Psoas muscle (tissue), 7 donors: ENCODE measurements at regions not wholly inside any gene's neighbourhood (a gene's known extent, or its start where the extent isn't known, plus 50 kb on each side); places are given as distances from the start of the nearest gene placed in this dataset.
"Not testable (repeated sequence)": the region's sequence is repeated elsewhere in the genome, so short reads cannot be mapped to it uniquely, and the experiment has no call there.

Source experiments
- ATAC-seq, 4 donors: fragments of 200-7000 bp; cut with Tn5 transposase; one replicate each; pipeline ENCODE4 v1.9.1; 2020; ENCODE audit warnings: moderate library complexity in 3 of 4, mild to moderate bottlenecking in 2 of 4
- DNase-seq, 2 donors: peaks; one replicate each; pipeline ENCODE4 v3.0.0-alpha.2; 2020
- H3K27ac ChIP-seq: fragments of 200-600 bp; one replicate; pipeline ENCODE4 v1.8.0; 2022
- H3K27me3 ChIP-seq, 3 donors: fragments of 200-600 bp in 1 of 3; one replicate each; pipeline versions ENCODE4 v1.6.1 to v1.8.0; 2013 to 2022; ENCODE audit warnings: low read length in 2 of 3, mild to moderate bottlenecking in 2 of 3, moderate library complexity in 1 of 3; ENCODE audit not compliant: insufficient read depth in 3 of 3
- H3K36me3 ChIP-seq, 2 donors: fragments of 200-600 bp in 1 of 2; one replicate each; pipeline versions ENCODE4 v1.6.1 to v1.8.0; 2013 to 2022; ENCODE audit warnings: low read depth in 1 of 2, mild to moderate bottlenecking in 1 of 2, moderate library complexity in 1 of 2; ENCODE audit not compliant: insufficient read depth in 1 of 2
- H3K4me1 ChIP-seq: fragments of 200-600 bp; one replicate; pipeline ENCODE4 v1.8.0; 2022
- H3K4me3 ChIP-seq: fragments of 200-600 bp; one replicate; pipeline ENCODE4 v1.8.0; 2022; ENCODE audit warnings: mild to moderate bottlenecking
- H3K9me3 ChIP-seq: fragments of 200-600 bp; one replicate; pipeline ENCODE4 v1.8.0; 2022
- WGBS, 3 donors: extraction: QIAGEN DNeasy Blood & Tissue Kit; methylation state at CpG; one replicate each; pipeline versions ENCODE4 v1.1.6 to v1.1.7; 2013; 5-methylcytosine and 5-hydroxymethylcytosine counted together
- intact Hi-C, 2 donors: fragments of 100-400 bp; cut with DNase I; formaldehyde crosslinking; loops; one replicate each; pipeline versions ENCODE4 v1.11.0 to v1.14.2; 2022
- TF ChIP-seq, protein P1 (sequence below): fragments of 200-600 bp; IDR thresholded peaks from one replicate; pipeline ENCODE4 v1.8.0; 2022; ENCODE audit warnings: antibody characterized with exemption
- donor health status: healthy with polysubstance abuse.
- donor health status: DM: no; HTN: no; CAD: no; lungs with moderate emphysema.
- donor health status: Bipolar disorder and iron deficiency.
- donor health status: healthy.
- donor health status: DM: yes; HTN: yes; CAD: no.
- donor health status: DM: no; HTN: no; CAD: no.
- donor health status: DM: yes; HTN: yes; CAD: no.

DNA sequence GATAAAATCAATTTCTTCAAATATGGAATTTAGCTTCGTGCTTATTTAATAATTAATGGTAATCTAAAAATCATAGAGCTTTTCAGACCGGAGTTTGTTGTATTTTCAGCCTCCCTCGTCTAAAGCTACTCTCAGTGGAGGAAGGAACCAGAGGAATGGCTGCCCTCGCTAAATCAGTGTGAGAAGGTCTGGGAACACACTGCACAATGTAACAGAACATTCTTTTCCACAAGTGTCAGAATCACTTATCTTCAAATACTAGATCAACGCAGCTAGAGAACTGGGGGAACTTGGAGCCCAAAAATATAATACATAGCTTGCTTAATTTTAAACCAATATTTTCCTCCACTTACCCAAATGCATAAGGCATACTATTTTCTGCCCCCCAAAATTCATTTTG is 148.5 kb downstream of the MTERF1 start:
- intact Hi-C loops: no loop called here
- TF ChIP-seq, protein P1, sequence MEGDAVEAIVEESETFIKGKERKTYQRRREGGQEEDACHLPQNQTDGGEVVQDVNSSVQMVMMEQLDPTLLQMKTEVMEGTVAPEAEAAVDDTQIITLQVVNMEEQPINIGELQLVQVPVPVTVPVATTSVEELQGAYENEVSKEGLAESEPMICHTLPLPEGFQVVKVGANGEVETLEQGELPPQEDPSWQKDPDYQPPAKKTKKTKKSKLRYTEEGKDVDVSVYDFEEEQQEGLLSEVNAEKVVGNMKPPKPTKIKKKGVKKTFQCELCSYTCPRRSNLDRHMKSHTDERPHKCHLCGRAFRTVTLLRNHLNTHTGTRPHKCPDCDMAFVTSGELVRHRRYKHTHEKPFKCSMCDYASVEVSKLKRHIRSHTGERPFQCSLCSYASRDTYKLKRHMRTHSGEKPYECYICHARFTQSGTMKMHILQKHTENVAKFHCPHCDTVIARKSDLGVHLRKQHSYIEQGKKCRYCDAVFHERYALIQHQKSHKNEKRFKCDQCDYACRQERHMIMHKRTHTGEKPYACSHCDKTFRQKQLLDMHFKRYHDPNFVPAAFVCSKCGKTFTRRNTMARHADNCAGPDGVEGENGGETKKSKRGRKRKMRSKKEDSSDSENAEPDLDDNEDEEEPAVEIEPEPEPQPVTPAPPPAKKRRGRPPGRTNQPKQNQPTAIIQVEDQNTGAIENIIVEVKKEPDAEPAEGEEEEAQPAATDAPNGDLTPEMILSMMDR: no peak
- H3K36me3 ChIP-seq: no peaks in the 10 kb centered on the region
- 69 to 72% (median 71%) methylated on average over 5 of the region's 5 CpGs for WGBS, 3 donors
- DNase-seq (no peak), ATAC-seq (no peak)
- H3K4me3 ChIP-seq: no peak overlapping the region
- no peak overlapping the region for H3K27ac ChIP-seq
- no peaks in the 10 kb centered on the region for H3K9me3 ChIP-seq
- no peaks in the 10 kb centered on the region for H3K27me3 ChIP-seq
- no peaks in the 10 kb centered on the region for H3K4me1 ChIP-seq

DNA sequence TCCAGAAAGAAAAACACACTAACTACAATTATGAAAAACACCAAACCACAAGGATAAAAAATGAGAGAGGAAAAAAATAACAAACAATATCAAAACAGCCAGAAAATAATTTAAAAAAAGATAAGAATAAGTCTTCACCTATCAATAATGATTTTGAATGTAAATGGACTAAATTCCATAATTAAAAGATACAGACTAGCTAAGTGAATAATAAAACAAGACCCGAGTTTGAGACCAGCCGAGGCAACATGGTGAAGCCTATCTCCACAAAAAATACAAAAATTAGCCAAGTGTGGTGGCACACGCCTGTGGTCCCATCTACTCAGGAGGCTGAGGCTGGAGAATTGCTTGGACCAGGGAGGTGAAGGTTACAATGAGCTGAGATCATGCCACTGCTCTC is 131.1 kb downstream of the MTERF1 start:
- Histone ChIP-seq H3K36me3 (no peaks in the 10 kb centered on the region), H3K27ac (no peak overlapping the region), H3K27me3 (no peaks in the 10 kb centered on the region), H3K9me3 (peaks cover 12% of the 10 kb centered on the region), H3K4me3 (no peak overlapping the region), H3K4me1 (no peaks in the 10 kb centered on the region)
- DNase-seq (no peak), ATAC-seq (no peak)
- intact Hi-C loops: no loop called here
- TF ChIP-seq, protein P1: no peak
- WGBS, 3 donors: 87 to 96% (median 94%) methylated on average over 3 of the region's 3 CpGs

DNA sequence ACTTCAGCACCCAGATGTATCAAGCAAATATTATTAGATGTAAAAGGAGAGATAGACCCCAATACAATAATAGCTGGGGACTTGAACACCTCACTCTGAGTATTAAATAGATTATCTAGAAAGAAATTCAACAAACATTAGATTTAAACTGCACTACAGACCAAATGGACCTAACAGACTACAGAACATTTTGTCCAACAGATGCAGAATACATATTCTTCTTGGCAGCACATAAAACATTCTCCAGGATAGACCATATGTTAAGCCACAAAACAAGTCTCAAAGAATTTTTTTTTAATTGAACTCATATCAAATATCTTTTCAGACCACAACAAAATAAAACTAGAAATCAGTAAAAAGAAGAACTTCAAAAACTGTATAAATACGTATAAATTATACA is 130.4 kb downstream of the MTERF1 start:
- Histone ChIP-seq H3K4me3 (no peak overlapping the region), H3K9me3 (peaks cover 12% of the 10 kb centered on the region), H3K36me3 (no peaks in the 10 kb centered on the region), H3K4me1 (no peaks in the 10 kb centered on the region), H3K27ac (no peak overlapping the region), H3K27me3 (no peaks in the 10 kb centered on the region)
- DNase-seq (no peak), ATAC-seq (no peak)
- WGBS, 3 donors: 93 to 98% (median 95%) methylated on average over 1 of the region's 1 CpG
- TF ChIP-seq, protein P1: no peak
- intact Hi-C loops: no loop called here

DNA sequence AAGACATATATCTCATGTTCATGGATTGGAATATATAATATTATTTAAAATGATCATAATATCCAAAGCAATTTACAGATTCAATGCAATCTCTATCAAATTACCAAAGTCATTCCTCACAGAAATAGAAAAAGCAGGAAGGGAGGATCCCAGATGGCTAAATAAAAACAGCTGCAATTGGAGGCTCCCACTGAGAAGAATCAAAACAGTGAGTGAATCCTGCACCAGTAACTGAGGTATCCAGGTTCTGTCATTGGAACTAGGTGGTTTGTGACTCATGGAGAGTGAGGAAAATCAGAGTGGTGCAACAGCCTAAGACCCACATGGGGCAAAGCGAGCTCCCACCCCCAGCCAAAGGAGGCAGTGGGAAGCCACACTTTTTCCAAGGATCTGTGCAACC is 128.4 kb downstream of the MTERF1 start:
- TF ChIP-seq, protein P1: no peak
- H3K36me3 ChIP-seq: no peaks in the 10 kb centered on the region
- 45 to 78% (median 64%) methylated on average over 1 of the region's 1 CpG for WGBS, 3 donors
- H3K27ac ChIP-seq: no peak overlapping the region
- DNase-seq: no peak
- no peak for ATAC-seq
- intact Hi-C loops: no loop called here
- H3K4me3 ChIP-seq: no peak overlapping the region
- H3K27me3 ChIP-seq: no peaks in the 10 kb centered on the region
- H3K4me1 ChIP-seq: no peaks in the 10 kb centered on the region
- peaks cover 12% of the 10 kb centered on the region for H3K9me3 ChIP-seq

DNA sequence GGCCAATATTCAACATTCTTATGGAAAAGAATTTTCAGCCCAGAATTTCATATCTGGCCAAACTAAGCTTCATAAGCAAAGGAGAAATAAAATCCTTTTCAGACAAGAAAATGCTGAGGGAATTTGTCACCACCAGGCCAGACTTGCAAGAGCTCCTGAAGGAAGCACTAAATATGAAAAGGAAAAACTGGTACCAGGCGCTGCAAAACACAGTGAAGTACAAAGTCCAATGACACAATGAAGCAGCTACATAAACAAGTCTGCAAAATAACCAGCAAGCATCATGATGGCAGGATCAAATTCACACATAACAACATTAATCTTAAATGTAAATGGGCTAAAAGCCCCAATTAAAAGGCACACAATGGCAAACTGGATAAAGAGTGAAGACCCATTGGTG is 126.2 kb downstream of the MTERF1 start:
- intact Hi-C loops, DNase-seq: not testable (repeated sequence)

DNA sequence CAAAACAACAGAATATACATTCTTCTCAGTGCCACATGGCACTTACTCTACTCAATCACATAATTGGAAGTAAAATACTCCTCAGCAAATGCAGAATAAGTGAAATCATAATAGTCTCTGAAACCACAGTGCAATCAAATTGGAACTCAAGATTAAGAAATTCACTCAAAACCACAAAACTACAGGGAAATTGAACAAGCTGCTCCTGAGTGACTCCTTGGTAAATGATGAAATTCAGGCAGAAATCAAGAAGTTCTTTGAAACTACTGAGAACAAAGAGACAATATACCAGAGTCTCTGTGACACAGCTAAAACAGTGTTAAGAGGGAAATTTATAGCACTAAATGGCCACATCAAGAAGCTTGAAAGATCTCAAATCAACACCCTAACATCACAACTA is 125.4 kb downstream of the MTERF1 start:
- H3K36me3 ChIP-seq, H3K4me3 ChIP-seq, H3K27me3 ChIP-seq, H3K27ac ChIP-seq, H3K4me1 ChIP-seq, H3K9me3 ChIP-seq, ATAC-seq, DNase-seq, intact Hi-C loops: not testable (repeated sequence)

More for the DNA sequence above, 126.2 kb downstream of the MTERF1 start:
- not testable (repeated sequence) for H3K27me3 ChIP-seq, H3K27ac ChIP-seq, H3K36me3 ChIP-seq, H3K4me1 ChIP-seq, H3K4me3 ChIP-seq, H3K9me3 ChIP-seq, ATAC-seq
- 86 to 92% (median 87%) methylated on average over 1 of the region's 1 CpG for WGBS, 3 donors
